H1 (cell line): ENCODE measurements at regions not wholly inside any gene's neighbourhood (a gene's known extent, or its start where the extent isn't known, plus 50 kb on each side); places are given as distances from the start of the nearest gene placed in this dataset.

Source experiments
- ATF2 ChIP-seq: IDR thresholded peaks from 2 replicates; pipeline ENCODE4 v1.6.1; 2012; ENCODE audit warnings: low read length, inconsistent platforms
- CHD1 ChIP-seq: IDR thresholded peaks from 2 replicates; pipeline ENCODE4 v1.6.1; 2012; ENCODE audit warnings: low read depth, low read length, improper control_type of control experiment
- GTF2F1 ChIP-seq: IDR thresholded peaks from 2 replicates; pipeline ENCODE4 v1.6.1; 2012; ENCODE audit warnings: low read depth, low read length, improper control_type of control experiment, borderline replicate concordance
- HDAC6 ChIP-seq: IDR thresholded peaks from one replicate; pipeline ENCODE4 v1.7.1; 2012; ENCODE audit warnings: low read depth, mild to moderate bottlenecking, inconsistent platforms, low read length, moderate library complexity
- PHF8 ChIP-seq: fragments of 200-600 bp; sonication (generic); conservative IDR thresholded peaks from 2 replicates; pipeline ENCODE4 v1.7.1; 2012; ENCODE audit warnings: low read depth, mild to moderate bottlenecking, inconsistent platforms, low read length, moderate library complexity
- RBBP5 ChIP-seq: IDR thresholded peaks from 2 replicates; pipeline ENCODE4 v1.7.1; 2012; ENCODE audit warnings: low read depth, mild to moderate bottlenecking, inconsistent platforms, low read length, moderate library complexity, borderline replicate concordance
- TBP ChIP-seq: IDR thresholded peaks from 2 replicates; pipeline ENCODE4 v1.6.1; 2011; ENCODE audit warnings: low read depth, low read length, improper control_type of control experiment
- TF ChIP-seq, protein P1 (sequence below): IDR thresholded peaks from 2 replicates; pipeline ENCODE4 v1.6.1; 2012; ENCODE audit warnings: inconsistent platforms

DNA sequence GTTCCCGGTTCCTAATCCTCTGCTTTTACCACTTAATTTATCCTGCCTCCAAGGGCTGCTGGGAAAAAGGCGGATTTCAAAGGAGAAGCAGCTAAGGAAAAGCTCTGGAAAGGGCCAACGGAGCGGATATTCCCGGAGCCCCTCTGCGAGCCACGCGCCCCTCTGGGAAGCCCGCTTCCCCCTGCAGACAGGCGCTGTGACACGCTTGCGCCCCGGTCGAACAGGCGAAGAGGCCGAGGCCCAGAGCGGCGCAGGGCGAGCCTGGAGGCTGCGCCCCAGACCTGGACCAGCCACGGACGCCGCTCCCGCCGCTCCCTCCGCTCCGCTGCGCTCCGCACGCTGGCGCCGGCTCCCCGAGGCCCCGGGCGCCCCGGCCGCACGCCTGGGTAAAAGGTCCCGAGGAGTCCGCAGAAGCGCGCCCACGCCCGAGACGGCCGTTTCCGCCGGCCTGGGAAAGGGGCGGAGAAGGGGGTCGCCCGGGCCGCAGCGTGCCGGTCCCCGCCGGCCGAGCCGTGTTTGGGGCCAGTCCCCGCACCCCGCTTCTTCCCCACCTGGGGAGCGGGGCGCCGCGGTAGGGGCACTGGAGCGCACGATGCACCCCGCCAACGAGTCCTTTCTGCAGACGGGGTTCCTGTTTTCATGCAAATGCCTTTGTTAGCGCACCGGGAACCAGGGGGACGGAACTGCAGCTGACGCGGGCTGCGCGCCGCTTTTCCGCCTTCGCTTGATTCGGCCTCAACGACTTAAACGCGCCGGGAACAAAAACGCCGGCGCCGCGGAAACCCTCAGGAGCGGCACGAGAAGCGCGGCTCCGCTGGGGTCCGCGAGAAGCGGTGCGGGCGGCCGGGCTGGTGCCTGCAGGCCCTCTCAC lies 91.9 kb upstream of the SIRPA start (continued):
- TF ChIP-seq ATF2 (no peak), RBBP5 (peak; percentile 69; the same call in 1 of the 2 replicates), PHF8 (peak; percentile 65; the same call in 1 of the 2 replicates), TBP (peak; percentile 59), GTF2F1 (no peak), CHD1 (no peak), HDAC6 (no peak)
- TF ChIP-seq, protein P1, sequence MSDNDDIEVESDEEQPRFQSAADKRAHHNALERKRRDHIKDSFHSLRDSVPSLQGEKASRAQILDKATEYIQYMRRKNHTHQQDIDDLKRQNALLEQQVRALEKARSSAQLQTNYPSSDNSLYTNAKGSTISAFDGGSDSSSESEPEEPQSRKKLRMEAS: peak; percentile 76
